Trophoblast cell (in vitro differentiated cells and primary cell): ENCODE measurements at regions not wholly inside any gene's neighbourhood (a gene's known extent, or its start where the extent isn't known, plus 50 kb on each side); places are given as distances from the start of the nearest gene placed in this dataset.

Source experiments
- DNase-seq, 2 donors: peaks; one replicate each; pipeline ENCODE4 v3.0.0-alpha.2; 2016
- H2AFZ ChIP-seq: 2 replicates; pipeline ENCODE4 v1.6.1; 2013; ENCODE audit warnings: low read length, moderate library complexity, mild to moderate bottlenecking; ENCODE audit not compliant: insufficient read depth, poor library complexity
- H2AK5ac ChIP-seq: 2 replicates; pipeline ENCODE4 v1.6.1; 2013; ENCODE audit warnings: mild to moderate bottlenecking, low read length
- H2BK120ac ChIP-seq: 2 replicates; pipeline ENCODE4 v1.6.1; 2013; ENCODE audit warnings: low read length, mild to moderate bottlenecking, moderate library complexity; ENCODE audit not compliant: insufficient read depth, poor library complexity
- H2BK12ac ChIP-seq: 2 replicates; pipeline ENCODE4 v1.6.1; 2013; ENCODE audit warnings: mild to moderate bottlenecking, low read length, moderate library complexity
- H2BK5ac ChIP-seq: 2 replicates; pipeline ENCODE4 v1.6.1; 2013; ENCODE audit warnings: low read length, low read depth, moderate library complexity, mild to moderate bottlenecking; ENCODE audit not compliant: poor library complexity
- H3K14ac ChIP-seq: 2 replicates; pipeline ENCODE4 v1.6.1; 2013; ENCODE audit warnings: mild to moderate bottlenecking, low read length
- H3K18ac ChIP-seq: 2 replicates; pipeline ENCODE4 v1.6.1; 2013; ENCODE audit warnings: mild to moderate bottlenecking, low read length
- H3K23ac ChIP-seq: 2 replicates; pipeline ENCODE4 v1.6.1; 2013; ENCODE audit warnings: low read length
- H3K27ac ChIP-seq: 2 replicates; pipeline ENCODE4 v1.5.1; 2013; ENCODE audit warnings: low read depth, mild to moderate bottlenecking, inconsistent platforms, low read length, moderate library complexity
- H3K27me3 ChIP-seq: 2 replicates; pipeline ENCODE4 v1.6.1; 2013; ENCODE audit warnings: inconsistent platforms, mild to moderate bottlenecking, low read length, moderate library complexity; ENCODE audit not compliant: insufficient read depth
- H3K36me3 ChIP-seq, 2 experiments: 1 replicate in 1 of 2; 2 replicates in 1 of 2; pipeline ENCODE4 v1.6.1; 2013; ENCODE audit warnings: low read length in 2 of 2, mild to moderate bottlenecking in 2 of 2, moderate library complexity in 1 of 2; ENCODE audit not compliant: insufficient read depth in 2 of 2, control insufficient read depth in 1 of 2
- H3K4ac ChIP-seq: 2 replicates; pipeline ENCODE4 v1.6.1; 2013; ENCODE audit warnings: low read depth, mild to moderate bottlenecking, low read length, moderate library complexity
- H3K4me1 ChIP-seq, 2 experiments: 1 replicate in 1 of 2; 2 replicates in 1 of 2; pipeline ENCODE4 v1.6.1; 2013; ENCODE audit warnings: low read length in 2 of 2, mild to moderate bottlenecking in 2 of 2, moderate library complexity in 1 of 2; ENCODE audit not compliant: insufficient read depth in 2 of 2, control insufficient read depth in 1 of 2
- H3K4me2 ChIP-seq: 2 replicates; pipeline ENCODE4 v1.6.1; 2013; ENCODE audit warnings: inconsistent platforms, mild to moderate bottlenecking, low read length, moderate library complexity
- H3K4me3 ChIP-seq: 2 replicates; pipeline ENCODE4 v1.5.1; 2013; ENCODE audit warnings: mild to moderate bottlenecking, low read depth, low read length, inconsistent platforms
- H3K79me1 ChIP-seq: one replicate; pipeline ENCODE4 v1.6.1; 2013; ENCODE audit warnings: low read length
- H3K79me2 ChIP-seq: 2 replicates; pipeline ENCODE4 v1.6.1; 2013; ENCODE audit warnings: low read length, mild to moderate bottlenecking; ENCODE audit not compliant: control insufficient read depth, insufficient read depth, poor library complexity
- H3K9ac ChIP-seq: 2 replicates; pipeline ENCODE4 v1.6.1; 2013; ENCODE audit warnings: mild to moderate bottlenecking, low read length
- H3K9me3 ChIP-seq: 2 replicates; pipeline ENCODE4 v1.6.1; 2013; ENCODE audit warnings: low read depth, mild to moderate bottlenecking, control low read depth, inconsistent platforms, low read length; ENCODE audit not compliant: insufficient read depth
- H4K12ac ChIP-seq: 2 replicates; pipeline ENCODE4 v1.6.1; 2013; ENCODE audit warnings: low read depth, mild to moderate bottlenecking, low read length, moderate library complexity
- H4K8ac ChIP-seq: 2 replicates; pipeline ENCODE4 v1.6.1; 2013; ENCODE audit warnings: low read depth, mild to moderate bottlenecking, low read length, moderate library complexity
- H4K91ac ChIP-seq: one replicate; pipeline ENCODE4 v1.6.1; 2013; ENCODE audit warnings: low read depth, mild to moderate bottlenecking, low read length, moderate library complexity
- WGBS: extraction: QIAGEN DNeasy Blood & Tissue Kit; methylation state at CpG from one replicate; pipeline ENCODE4 v1.1.7; 2013; ENCODE audit warnings: missing lambda C conversion rate; ENCODE audit not compliant: insufficient read length, insufficient coverage; ENCODE audit errors: extremely low coverage; 5-methylcytosine and 5-hydroxymethylcytosine counted together

DNA sequence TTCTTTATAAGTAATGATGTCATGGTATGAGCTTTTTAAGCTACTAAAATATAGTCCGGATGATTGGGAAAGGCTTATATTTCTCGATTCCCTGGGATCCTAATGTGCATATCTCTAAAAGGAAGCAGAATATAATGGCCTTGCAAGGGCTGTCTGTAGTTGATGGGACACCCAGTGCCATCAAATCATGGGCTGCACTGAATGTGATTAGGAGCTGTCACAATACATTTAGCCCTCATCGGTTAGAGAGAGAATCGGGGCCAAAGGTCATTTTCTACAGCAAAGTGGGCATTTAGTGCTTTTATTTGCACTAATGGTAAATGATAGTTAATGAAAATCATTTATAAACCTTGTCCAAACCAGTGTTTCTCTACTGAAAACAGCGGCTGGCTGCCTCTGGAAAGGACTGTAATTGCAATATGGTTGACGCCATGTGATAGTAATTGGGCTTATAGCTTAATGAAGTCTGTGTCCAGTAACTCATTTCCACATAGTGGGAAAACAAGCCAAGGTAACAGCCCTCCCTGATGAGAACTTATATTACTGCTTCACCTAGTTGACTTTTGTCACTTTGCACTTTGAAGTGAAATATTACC, 265.0 kb upstream of the AZI2 start:
- Histone ChIP-seq H3K79me2 (no peaks in the 10 kb centered on the region), H4K8ac (no peak overlapping the region), H4K12ac (no peak overlapping the region), H3K23ac (no peak overlapping the region), H3K9ac (no peak overlapping the region), H2AFZ (no peak overlapping the region), H3K27me3 (no peaks in the 10 kb centered on the region), H3K4me1 (no peaks in the 10 kb centered on the region), H3K14ac (no peak overlapping the region), H2BK12ac (no peak overlapping the region), H3K79me1 (no peaks in the 10 kb centered on the region), H3K4me2 (no peak overlapping the region), H3K9me3 (no peaks in the 10 kb centered on the region), H3K4ac (no peak overlapping the region), H3K36me3 (no peaks in the 10 kb centered on the region), H2AK5ac (no peak overlapping the region), H4K91ac (no peak overlapping the region), H3K18ac (no peak overlapping the region), H2BK5ac (no peak overlapping the region), H2BK120ac (no peak overlapping the region), H3K27ac (no peak overlapping the region), H3K4me3 (no peak overlapping the region)
- no peak for DNase-seq
- no CpG with 5 or more reads among the region's 6 CpGs for WGBS

DNA sequence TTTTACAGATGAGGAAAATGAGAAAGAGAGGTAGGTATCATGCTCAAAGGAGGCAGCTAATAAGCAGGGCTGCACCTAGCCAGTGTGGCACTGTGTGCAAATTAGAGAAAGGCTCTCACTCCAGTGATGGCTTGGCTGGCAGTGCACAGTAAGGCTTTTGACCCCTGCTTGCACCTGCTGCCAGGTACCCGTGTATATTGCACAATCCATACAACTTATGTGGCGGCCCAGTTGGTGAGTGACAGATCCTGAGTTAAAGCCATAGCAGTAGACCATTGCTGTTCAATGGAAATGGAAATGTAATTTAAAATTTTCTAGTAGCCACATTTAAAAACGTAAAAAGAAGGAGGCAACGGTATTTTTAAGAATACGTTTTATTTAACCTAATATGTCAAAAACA, 266.4 kb upstream of the AZI2 start:
- Histone ChIP-seq H4K91ac (no peak overlapping the region), H3K4me1 (no peaks in the 10 kb centered on the region), H3K4me3 (no peak overlapping the region), H2AK5ac (no peak overlapping the region), H2BK12ac (no peak overlapping the region), H2BK5ac (no peak overlapping the region), H2AFZ (no peak overlapping the region), H3K27me3 (no peaks in the 10 kb centered on the region), H3K36me3 (no peaks in the 10 kb centered on the region), H3K14ac (no peak overlapping the region), H4K12ac (no peak overlapping the region), H2BK120ac (no peak overlapping the region), H3K4me2 (no peak overlapping the region), H3K27ac (no peak overlapping the region), H3K9ac (no peak overlapping the region), H3K4ac (no peak overlapping the region), H4K8ac (no peak overlapping the region), H3K79me2 (no peaks in the 10 kb centered on the region), H3K9me3 (no peaks in the 10 kb centered on the region), H3K23ac (no peak overlapping the region), H3K18ac (no peak overlapping the region), H3K79me1 (no peaks in the 10 kb centered on the region)
- no CpG with 5 or more reads among the region's 5 CpGs for WGBS
- DNase-seq = no peak

DNA sequence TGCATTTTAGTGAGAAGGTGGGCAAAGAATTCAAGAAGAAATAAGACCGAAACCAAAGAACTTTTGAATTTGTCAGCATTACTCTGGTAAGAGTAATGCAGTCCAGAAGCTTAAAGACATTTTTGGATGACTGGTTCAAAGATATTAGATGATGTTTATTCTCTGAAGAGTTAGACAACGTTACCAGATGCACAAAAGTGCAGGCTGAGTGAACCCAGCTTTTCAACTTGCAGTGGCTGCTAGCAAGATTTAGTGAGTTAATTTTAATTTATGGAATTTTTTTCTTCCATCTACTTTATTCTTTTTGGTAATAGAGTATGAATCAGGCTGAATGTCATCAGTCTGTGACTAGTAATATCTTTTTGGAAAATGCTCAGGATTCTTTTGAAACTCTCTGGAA, 267.3 kb upstream of the AZI2 start:
- no peak overlapping the region for H4K12ac ChIP-seq

DNA sequence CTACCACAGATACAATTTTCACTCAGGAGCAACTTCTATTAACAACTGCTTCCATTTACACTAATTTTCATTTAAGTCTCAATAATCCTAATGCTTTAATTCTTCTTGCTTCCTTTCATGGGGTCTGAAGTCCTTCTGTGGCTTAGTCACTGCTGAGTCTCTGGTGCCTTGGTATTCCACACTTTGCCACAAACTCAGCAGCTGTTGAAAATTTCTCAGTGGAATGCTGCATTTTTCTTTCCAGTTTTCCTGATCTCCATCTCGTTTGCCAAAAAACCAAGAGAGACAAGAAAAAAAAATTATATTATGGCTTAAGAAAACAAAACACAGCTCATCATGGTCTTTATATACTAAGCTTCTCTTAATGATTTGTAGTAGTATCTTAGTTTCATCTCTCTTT, 269.2 kb upstream of the AZI2 start:
- Histone ChIP-seq H3K79me2 (no peaks in the 10 kb centered on the region), H3K23ac (no peak overlapping the region), H3K36me3 (no peaks in the 10 kb centered on the region), H3K4me1 (no peaks in the 10 kb centered on the region), H3K4ac (no peak overlapping the region), H3K27ac (no peak overlapping the region), H4K12ac (no peak overlapping the region), H2BK120ac (no peak overlapping the region), H3K9me3 (no peaks in the 10 kb centered on the region), H3K14ac (no peak overlapping the region), H4K8ac (no peak overlapping the region), H3K18ac (no peak overlapping the region), H2BK12ac (no peak overlapping the region), H2BK5ac (no peak overlapping the region), H3K4me2 (no peak overlapping the region), H3K27me3 (no peaks in the 10 kb centered on the region), H2AFZ (no peak overlapping the region), H3K79me1 (no peaks in the 10 kb centered on the region), H4K91ac (no peak overlapping the region), H3K9ac (no peak overlapping the region), H3K4me3 (no peak overlapping the region), H2AK5ac (no peak overlapping the region)
- DNase-seq = no peak
- no CpG with 5 or more reads among the region's 1 CpG for WGBS

More for the DNA sequence above, 267.3 kb upstream of the AZI2 start:
- DNase-seq = no peak
- Histone ChIP-seq H4K91ac (no peak overlapping the region), H3K4me3 (no peak overlapping the region), H3K18ac (no peak overlapping the region), H3K9me3 (no peaks in the 10 kb centered on the region), H3K14ac (no peak overlapping the region), H3K36me3 (no peaks in the 10 kb centered on the region), H3K23ac (no peak overlapping the region), H3K27ac (no peak overlapping the region), H2BK12ac (no peak overlapping the region), H3K79me2 (no peaks in the 10 kb centered on the region), H3K4ac (no peak overlapping the region), H3K4me2 (no peak overlapping the region), H2AFZ (no peak overlapping the region), H4K8ac (no peak overlapping the region), H2AK5ac (no peak overlapping the region), H3K9ac (no peak overlapping the region), H3K4me1 (no peaks in the 10 kb centered on the region), H3K27me3 (no peaks in the 10 kb centered on the region), H2BK5ac (no peak overlapping the region), H2BK120ac (no peak overlapping the region), H3K79me1 (no peaks in the 10 kb centered on the region)
- no CpG with 5 or more reads among the region's 2 CpGs for WGBS
